WTC11 (cell line): ENCODE measurements at regions not wholly inside any gene's neighbourhood (a gene's known extent, or its start where the extent isn't known, plus 50 kb on each side); places are given as distances from the start of the nearest gene placed in this dataset.

Experiments
- CBFB ChIP-seq: sonication (generic); formaldehyde crosslinking; IDR thresholded peaks from 2 replicates; pipeline ENCODE4 v1.8.1; 2022; ENCODE audit warnings: mild to moderate bottlenecking, low read depth, missing genetic modification reagents
- CREB1 ChIP-seq: sonication (generic); formaldehyde crosslinking; IDR thresholded peaks from 2 replicates; pipeline ENCODE4 v1.8.0; 2023; ENCODE audit warnings: mild to moderate bottlenecking, missing genetic modification reagents
- JUN ChIP-seq: sonication (generic); formaldehyde crosslinking; IDR thresholded peaks from 2 replicates; pipeline ENCODE4 v1.8.0; 2023; ENCODE audit warnings: mild to moderate bottlenecking, missing genetic modification reagents
- MYBL2 ChIP-seq: sonication (generic); formaldehyde crosslinking; IDR thresholded peaks from 2 replicates; pipeline ENCODE4 v1.8.1; 2023; ENCODE audit warnings: mild to moderate bottlenecking, moderate library complexity, missing genetic modification reagents
- TEAD4 ChIP-seq: sonication (generic); formaldehyde crosslinking; IDR thresholded peaks from 2 replicates; pipeline ENCODE4 v1.8.0; 2022; ENCODE audit warnings: mild to moderate bottlenecking, missing genetic modification reagents
- TF ChIP-seq, protein P1 (sequence below): fragments of 200-600 bp; IDR thresholded peaks from 2 replicates; pipeline ENCODE4 v1.8.0; 2022; ENCODE audit warnings: antibody characterized with exemption
- TF ChIP-seq, protein P2 (sequence below): sonication (generic); formaldehyde crosslinking; IDR thresholded peaks from 2 replicates; pipeline ENCODE4 v1.8.1; 2023; ENCODE audit warnings: mild to moderate bottlenecking, missing genetic modification reagents, moderate library complexity
- TF ChIP-seq, protein P3 (sequence below): sonication (generic); formaldehyde crosslinking; IDR thresholded peaks from 2 replicates; pipeline ENCODE4 v1.8.0; 2022; ENCODE audit warnings: mild to moderate bottlenecking, missing genetic modification reagents
- TF ChIP-seq, protein P4 (sequence below): sonication (generic); formaldehyde crosslinking; IDR thresholded peaks from 2 replicates; pipeline ENCODE4 v1.8.1; 2023; ENCODE audit warnings: mild to moderate bottlenecking, missing genetic modification reagents, moderate library complexity
- TF ChIP-seq, protein P5 (sequence below): sonication (generic); formaldehyde crosslinking; IDR thresholded peaks from 2 replicates; pipeline ENCODE4 v1.8.1; 2023; ENCODE audit warnings: mild to moderate bottlenecking, missing genetic modification reagents
- TF ChIP-seq, protein P6 (sequence below): sonication (generic); formaldehyde crosslinking; IDR thresholded peaks from 2 replicates; pipeline ENCODE4 v1.8.1; 2023; ENCODE audit warnings: mild to moderate bottlenecking, moderate library complexity, missing genetic modification reagents
- TF ChIP-seq, protein P7 (sequence below): sonication (generic); formaldehyde crosslinking; conservative IDR thresholded peaks from 2 replicates; pipeline ENCODE4 v1.8.1; 2023; ENCODE audit warnings: mild to moderate bottlenecking, low read depth, missing genetic modification reagents, moderate library complexity

DNA sequence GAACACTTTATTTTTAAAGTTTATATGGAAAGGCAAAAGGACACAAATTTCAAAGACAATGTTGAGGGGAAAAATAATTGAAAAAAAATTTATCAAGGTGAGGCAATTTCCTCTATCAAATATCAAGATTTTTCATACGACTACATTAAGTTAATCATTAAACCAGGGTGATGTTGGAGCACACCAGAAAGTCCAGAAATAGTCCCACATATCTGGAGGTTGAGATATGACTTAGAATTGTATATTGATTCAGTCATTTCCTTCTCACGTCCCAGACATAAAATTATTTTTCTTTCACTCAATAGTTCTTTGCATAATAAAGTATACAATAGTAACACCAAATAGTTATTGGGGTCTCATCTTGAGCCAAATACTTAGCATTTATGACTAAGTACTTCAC lies 605.1 kb downstream of the NUP35 start:
- TF ChIP-seq, protein P1, sequence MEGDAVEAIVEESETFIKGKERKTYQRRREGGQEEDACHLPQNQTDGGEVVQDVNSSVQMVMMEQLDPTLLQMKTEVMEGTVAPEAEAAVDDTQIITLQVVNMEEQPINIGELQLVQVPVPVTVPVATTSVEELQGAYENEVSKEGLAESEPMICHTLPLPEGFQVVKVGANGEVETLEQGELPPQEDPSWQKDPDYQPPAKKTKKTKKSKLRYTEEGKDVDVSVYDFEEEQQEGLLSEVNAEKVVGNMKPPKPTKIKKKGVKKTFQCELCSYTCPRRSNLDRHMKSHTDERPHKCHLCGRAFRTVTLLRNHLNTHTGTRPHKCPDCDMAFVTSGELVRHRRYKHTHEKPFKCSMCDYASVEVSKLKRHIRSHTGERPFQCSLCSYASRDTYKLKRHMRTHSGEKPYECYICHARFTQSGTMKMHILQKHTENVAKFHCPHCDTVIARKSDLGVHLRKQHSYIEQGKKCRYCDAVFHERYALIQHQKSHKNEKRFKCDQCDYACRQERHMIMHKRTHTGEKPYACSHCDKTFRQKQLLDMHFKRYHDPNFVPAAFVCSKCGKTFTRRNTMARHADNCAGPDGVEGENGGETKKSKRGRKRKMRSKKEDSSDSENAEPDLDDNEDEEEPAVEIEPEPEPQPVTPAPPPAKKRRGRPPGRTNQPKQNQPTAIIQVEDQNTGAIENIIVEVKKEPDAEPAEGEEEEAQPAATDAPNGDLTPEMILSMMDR: no peak
- TF ChIP-seq TEAD4 (no peak), CREB1 (CRISPR knock-in tag) (no peak), JUN (CRISPR knock-in tag) (no peak), CBFB (CRISPR knock-in tag) (no peak), MYBL2 (CRISPR knock-in tag) (no peak)
- TF ChIP-seq, protein P2, sequence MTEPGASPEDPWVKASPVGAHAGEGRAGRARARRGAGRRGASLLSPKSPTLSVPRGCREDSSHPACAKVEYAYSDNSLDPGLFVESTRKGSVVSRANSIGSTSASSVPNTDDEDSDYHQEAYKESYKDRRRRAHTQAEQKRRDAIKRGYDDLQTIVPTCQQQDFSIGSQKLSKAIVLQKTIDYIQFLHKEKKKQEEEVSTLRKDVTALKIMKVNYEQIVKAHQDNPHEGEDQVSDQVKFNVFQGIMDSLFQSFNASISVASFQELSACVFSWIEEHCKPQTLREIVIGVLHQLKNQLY (CRISPR knock-in tag): no peak
- TF ChIP-seq, protein P3, sequence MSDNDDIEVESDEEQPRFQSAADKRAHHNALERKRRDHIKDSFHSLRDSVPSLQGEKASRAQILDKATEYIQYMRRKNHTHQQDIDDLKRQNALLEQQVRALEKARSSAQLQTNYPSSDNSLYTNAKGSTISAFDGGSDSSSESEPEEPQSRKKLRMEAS: no peak
- TF ChIP-seq, protein P4, sequence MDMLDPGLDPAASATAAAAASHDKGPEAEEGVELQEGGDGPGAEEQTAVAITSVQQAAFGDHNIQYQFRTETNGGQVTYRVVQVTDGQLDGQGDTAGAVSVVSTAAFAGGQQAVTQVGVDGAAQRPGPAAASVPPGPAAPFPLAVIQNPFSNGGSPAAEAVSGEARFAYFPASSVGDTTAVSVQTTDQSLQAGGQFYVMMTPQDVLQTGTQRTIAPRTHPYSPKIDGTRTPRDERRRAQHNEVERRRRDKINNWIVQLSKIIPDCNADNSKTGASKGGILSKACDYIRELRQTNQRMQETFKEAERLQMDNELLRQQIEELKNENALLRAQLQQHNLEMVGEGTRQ (CRISPR knock-in tag): no peak
- TF ChIP-seq, protein P5, sequence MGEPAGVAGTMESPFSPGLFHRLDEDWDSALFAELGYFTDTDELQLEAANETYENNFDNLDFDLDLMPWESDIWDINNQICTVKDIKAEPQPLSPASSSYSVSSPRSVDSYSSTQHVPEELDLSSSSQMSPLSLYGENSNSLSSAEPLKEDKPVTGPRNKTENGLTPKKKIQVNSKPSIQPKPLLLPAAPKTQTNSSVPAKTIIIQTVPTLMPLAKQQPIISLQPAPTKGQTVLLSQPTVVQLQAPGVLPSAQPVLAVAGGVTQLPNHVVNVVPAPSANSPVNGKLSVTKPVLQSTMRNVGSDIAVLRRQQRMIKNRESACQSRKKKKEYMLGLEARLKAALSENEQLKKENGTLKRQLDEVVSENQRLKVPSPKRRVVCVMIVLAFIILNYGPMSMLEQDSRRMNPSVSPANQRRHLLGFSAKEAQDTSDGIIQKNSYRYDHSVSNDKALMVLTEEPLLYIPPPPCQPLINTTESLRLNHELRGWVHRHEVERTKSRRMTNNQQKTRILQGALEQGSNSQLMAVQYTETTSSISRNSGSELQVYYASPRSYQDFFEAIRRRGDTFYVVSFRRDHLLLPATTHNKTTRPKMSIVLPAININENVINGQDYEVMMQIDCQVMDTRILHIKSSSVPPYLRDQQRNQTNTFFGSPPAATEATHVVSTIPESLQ: no peak
- TF ChIP-seq, protein P6, sequence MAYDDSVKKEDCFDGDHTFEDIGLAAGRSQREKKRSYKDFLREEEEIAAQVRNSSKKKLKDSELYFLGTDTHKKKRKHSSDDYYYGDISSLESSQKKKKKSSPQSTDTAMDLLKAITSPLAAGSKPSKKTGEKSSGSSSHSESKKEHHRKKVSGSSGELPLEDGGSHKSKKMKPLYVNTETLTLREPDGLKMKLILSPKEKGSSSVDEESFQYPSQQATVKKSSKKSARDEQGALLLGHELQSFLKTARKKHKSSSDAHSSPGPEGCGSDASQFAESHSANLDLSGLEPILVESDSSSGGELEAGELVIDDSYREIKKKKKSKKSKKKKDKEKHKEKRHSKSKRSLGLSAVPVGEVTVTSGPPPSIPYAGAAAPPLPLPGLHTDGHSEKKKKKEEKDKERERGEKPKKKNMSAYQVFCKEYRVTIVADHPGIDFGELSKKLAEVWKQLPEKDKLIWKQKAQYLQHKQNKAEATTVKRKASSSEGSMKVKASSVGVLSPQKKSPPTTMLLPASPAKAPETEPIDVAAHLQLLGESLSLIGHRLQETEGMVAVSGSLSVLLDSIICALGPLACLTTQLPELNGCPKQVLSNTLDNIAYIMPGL (CRISPR knock-in tag): no peak
- TF ChIP-seq, protein P7, sequence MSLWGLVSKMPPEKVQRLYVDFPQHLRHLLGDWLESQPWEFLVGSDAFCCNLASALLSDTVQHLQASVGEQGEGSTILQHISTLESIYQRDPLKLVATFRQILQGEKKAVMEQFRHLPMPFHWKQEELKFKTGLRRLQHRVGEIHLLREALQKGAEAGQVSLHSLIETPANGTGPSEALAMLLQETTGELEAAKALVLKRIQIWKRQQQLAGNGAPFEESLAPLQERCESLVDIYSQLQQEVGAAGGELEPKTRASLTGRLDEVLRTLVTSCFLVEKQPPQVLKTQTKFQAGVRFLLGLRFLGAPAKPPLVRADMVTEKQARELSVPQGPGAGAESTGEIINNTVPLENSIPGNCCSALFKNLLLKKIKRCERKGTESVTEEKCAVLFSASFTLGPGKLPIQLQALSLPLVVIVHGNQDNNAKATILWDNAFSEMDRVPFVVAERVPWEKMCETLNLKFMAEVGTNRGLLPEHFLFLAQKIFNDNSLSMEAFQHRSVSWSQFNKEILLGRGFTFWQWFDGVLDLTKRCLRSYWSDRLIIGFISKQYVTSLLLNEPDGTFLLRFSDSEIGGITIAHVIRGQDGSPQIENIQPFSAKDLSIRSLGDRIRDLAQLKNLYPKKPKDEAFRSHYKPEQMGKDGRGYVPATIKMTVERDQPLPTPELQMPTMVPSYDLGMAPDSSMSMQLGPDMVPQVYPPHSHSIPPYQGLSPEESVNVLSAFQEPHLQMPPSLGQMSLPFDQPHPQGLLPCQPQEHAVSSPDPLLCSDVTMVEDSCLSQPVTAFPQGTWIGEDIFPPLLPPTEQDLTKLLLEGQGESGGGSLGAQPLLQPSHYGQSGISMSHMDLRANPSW (CRISPR knock-in tag): no peak
